K562 (cell line): ENCODE measurements at regions not wholly inside any gene's neighbourhood (a gene's known extent, or its start where the extent isn't known, plus 50 kb on each side); places are given as distances from the start of the nearest gene placed in this dataset.

ENCODE experiments used
- ATAC-seq: fragments of 200-7000 bp; cut with Tn5 transposase; 3 replicates; pipeline ENCODE4 v1.9.1; 2020; ENCODE audit warnings: moderate library complexity
- BruUV-seq: library from RNA; stranded (reverse); fragments of 400-500 nt; replicated peaks from 2 replicates; lab custom pipeline; 2021; lab: Mats Ljungman, UMichigan
- CTCF ChIA-PET: fragments of 300-600 bp; formaldehyde crosslinking; extraction: SDS; loops from one replicate; lab custom pipeline; 2021; ENCODE audit warnings: low intra/inter-chr PET ratio; lab: Yijun Ruan, JAX
- POLR2A ChIA-PET: fragments of 300-600, 350-650 bp; sonication (Branson Sonifier 250); formaldehyde crosslinking; extraction: SDS; loops from one replicate; lab custom pipeline; 2021; ENCODE audit warnings: antibody characterized with exemption, inconsistent platforms; lab: Yijun Ruan, JAX
- DNase-seq, 4 experiments: peaks; one replicate each; pipeline versions ENCODE4 v3.0.0 to v3.0.0-alpha.2; 2011 to 2018; ENCODE audit warnings: low spot score in 3 of 4, mixed read lengths in 3 of 4; ENCODE audit errors: extremely low read depth in 1 of 4
- FAIRE-seq: peaks from 2 replicates; lab custom pipeline; 2011; peaks lifted over from hg19 to GRCh38; lab: Jason Lieb, UNC
- H2AFZ ChIP-seq: 2 replicates; pipeline ENCODE4 v1.6.0; 2011; ENCODE audit warnings: low read depth, low read length, control low read depth, inconsistent platforms
- H3K27ac ChIP-seq: fragments of 200-600 bp; 3 replicates; pipeline ENCODE4 v1.8.0; 2011; ENCODE audit warnings: low read depth, mild to moderate bottlenecking, control low read depth, inconsistent platforms, low read length, moderate library complexity, mixed read lengths; ENCODE audit errors: extremely low read depth
- H3K27me3 ChIP-seq, 2 experiments: fragments of 300-600 bp in 1 of 2; 2 replicates in 1 of 2; 3 replicates in 1 of 2; pipeline versions ENCODE4 v1.6.0 to v1.8.0; 2011; ENCODE audit warnings: inconsistent platforms in 2 of 2, low read length in 2 of 2, mild to moderate bottlenecking in 1 of 2, mixed read lengths in 1 of 2, moderate library complexity in 1 of 2; ENCODE audit not compliant: control insufficient read depth in 2 of 2, insufficient read depth in 2 of 2
- H3K36me3 ChIP-seq: fragments of 300-600 bp; 3 replicates; pipeline ENCODE4 v1.8.0; 2011; ENCODE audit warnings: mild to moderate bottlenecking, low read length, inconsistent platforms; ENCODE audit not compliant: control insufficient read depth, insufficient read depth
- H3K4me1 ChIP-seq, 2 experiments: fragments of 200-600 bp in 1 of 2; replicated peaks in 1 of 2; 2 replicates in 1 of 2; 3 replicates in 1 of 2; pipeline versions ENCODE4 v1.5.1 to v1.8.0; 2011; ENCODE audit warnings: inconsistent platforms in 2 of 2, low read length in 2 of 2, mild to moderate bottlenecking in 1 of 2, mixed read lengths in 1 of 2, moderate library complexity in 1 of 2; ENCODE audit not compliant: control insufficient read depth in 2 of 2, insufficient read depth in 2 of 2
- H3K4me2 ChIP-seq: 2 replicates; pipeline ENCODE4 v1.6.1; 2011; ENCODE audit warnings: low read length, control low read depth, inconsistent platforms, mixed read lengths; ENCODE audit not compliant: insufficient read depth
- H3K4me3 ChIP-seq: fragments of 200-600 bp; sonication (generic), shearing (Covaris generic); 2 replicates; pipeline ENCODE4 v1.5.1; 2016; ENCODE audit warnings: control low read depth, inconsistent platforms
- H3K79me2 ChIP-seq: fragments of 200-600 bp; 3 replicates; pipeline ENCODE4 v1.8.0; 2011; ENCODE audit warnings: low read length, inconsistent platforms; ENCODE audit not compliant: control insufficient read depth, insufficient read depth
- H3K9ac ChIP-seq, 2 experiments: 2 replicates each; pipeline versions ENCODE4 v1.6.0 to v1.6.1; 2011; ENCODE audit warnings: low read depth in 2 of 2, low read length in 2 of 2, control low read depth in 1 of 2, inconsistent platforms in 1 of 2, mild to moderate bottlenecking in 1 of 2, mixed read lengths in 1 of 2; ENCODE audit not compliant: insufficient read depth in 1 of 2
- H3K9me1 ChIP-seq: one replicate; pipeline ENCODE4 v1.6.0; 2011; ENCODE audit warnings: inconsistent platforms, mild to moderate bottlenecking, low read length, moderate library complexity; ENCODE audit not compliant: control insufficient read depth, insufficient read depth
- H3K9me3 ChIP-seq: replicated peaks from 2 replicates; pipeline ENCODE4 v1.5.1; 2011; ENCODE audit warnings: low read depth, low read length, inconsistent platforms; ENCODE audit not compliant: control insufficient read depth, insufficient read depth
- H4K20me1 ChIP-seq: replicated peaks from 2 replicates; pipeline ENCODE4 v1.6.1; 2011; ENCODE audit warnings: low read length, inconsistent platforms, mixed read lengths; ENCODE audit not compliant: control insufficient read depth, insufficient read depth
- ATF1 ChIP-seq, 2 experiments: fragments of 450-650 bp in 1 of 2; IDR thresholded peaks; 2 replicates each; pipeline ENCODE4 v1.6.1; 2016; ENCODE audit warnings: missing compliant biosample characterization in 1 of 2, missing genetic modification characterization in 1 of 2
- JUN ChIP-seq, 2 experiments: sonication (generic) in 1 of 2; formaldehyde crosslinking in 1 of 2; IDR thresholded peaks; 2 replicates each; pipeline versions ENCODE4 v1.6.1 to v1.8.0; 2012 to 2022; ENCODE audit warnings: borderline replicate concordance in 2 of 2, mild to moderate bottlenecking in 2 of 2, improper control_type of control experiment in 1 of 2, low read depth in 1 of 2, low read length in 1 of 2, missing genetic modification reagents in 1 of 2
- NCOA2 ChIP-seq, 2 experiments: fragments of 450-650 bp; IDR thresholded peaks; 2 replicates each; pipeline ENCODE4 v1.6.1; 2018; ENCODE audit warnings: mild to moderate bottlenecking in 2 of 2, moderate library complexity in 1 of 2; ENCODE audit not compliant: partially characterized antibody in 2 of 2
- NEUROD1 ChIP-seq: fragments of 150-350 bp; IDR thresholded peaks from 2 replicates; pipeline ENCODE4 v1.6.1; 2014; ENCODE audit warnings: borderline replicate concordance, low read length, low read depth; ENCODE audit not compliant: partially characterized antibody
- PHB2 ChIP-seq: fragments of 450-650 bp; IDR thresholded peaks from 2 replicates; pipeline ENCODE4 v1.6.1; 2017; ENCODE audit warnings: low read depth
- RBM17 ChIP-seq: fragments of 200-400 bp; formaldehyde crosslinking; IDR thresholded peaks from 2 replicates; pipeline ENCODE4 v1.6.1; 2017; ENCODE audit warnings: low read depth, mild to moderate bottlenecking, low read length, borderline replicate concordance
- RBM22 ChIP-seq: fragments of 200-400 bp; formaldehyde crosslinking; IDR thresholded peaks from 2 replicates; pipeline ENCODE4 v1.6.1; 2018; ENCODE audit warnings: low read length, low read depth; ENCODE audit not compliant: poor library complexity, severe bottlenecking
- TEAD2 ChIP-seq: fragments of 450-650 bp; IDR thresholded peaks from 2 replicates; pipeline ENCODE4 v1.6.1; 2016; ENCODE audit warnings: missing genetic modification characterization, control low read depth, missing compliant biosample characterization
- YY1 ChIP-seq, 3 experiments: IDR thresholded peaks; 2 replicates each; pipeline ENCODE4 v1.6.1; 2011; ENCODE audit warnings: low read length in 2 of 3, mild to moderate bottlenecking in 2 of 3, moderate library complexity in 2 of 3, borderline replicate concordance in 1 of 3, control low read depth in 1 of 3, low read depth in 1 of 3; ENCODE audit not compliant: insufficient read depth in 3 of 3, insufficient replicate concordance in 2 of 3, control insufficient read depth in 1 of 3, insufficient read length in 1 of 3; ENCODE audit errors: extremely low read depth in 1 of 3
- ZEB2 ChIP-seq: fragments of 450-650 bp; IDR thresholded peaks from 2 replicates; pipeline ENCODE4 v1.6.1; 2016
- ZFX ChIP-seq: sonication (generic); formaldehyde crosslinking; IDR thresholded peaks from 2 replicates; pipeline ENCODE4 v1.8.0; 2022; ENCODE audit warnings: mild to moderate bottlenecking, missing genetic modification reagents, moderate library complexity
- ZNF224 ChIP-seq: sonication (generic); formaldehyde crosslinking; IDR thresholded peaks from 2 replicates; pipeline ENCODE4 v1.8.0; 2022; ENCODE audit warnings: mild to moderate bottlenecking, missing genetic modification reagents
- ZNF408 ChIP-seq: fragments of 250-450 bp; sonication (Bioruptor Pico); IDR thresholded peaks from 2 replicates; pipeline ENCODE4 v1.4.0; 2020; ENCODE audit warnings: low read depth, mild to moderate bottlenecking, moderate library complexity
- WGBS: fragments of 100-300 bp; shearing (Covaris generic); methylation state at CpG from one replicate; pipeline ENCODE4 v1.1.6; 2016; ENCODE audit warnings: low coverage, mixed read lengths; ENCODE audit not compliant: insufficient coverage; ENCODE audit errors: missing lambda C conversion rate; 5-methylcytosine and 5-hydroxymethylcytosine counted together
- in situ Hi-C: fragments of 300-500 bp; cut with MboI; formaldehyde crosslinking; loops from 4 replicates; pipeline ENCODE4 v1.15.0; 2018; ENCODE audit warnings: inconsistent platforms, mixed read lengths
- intact Hi-C: fragments of 100-400 bp; cut with micrococcal nuclease; formaldehyde crosslinking; loops from 2 replicates; pipeline ENCODE4 v1.14.2; 2022
- TF ChIP-seq, protein P1 (sequence below), 2 experiments: fragments of 150-350 bp in 1 of 2; IDR thresholded peaks; 2 replicates each; pipeline ENCODE4 v1.6.1; 2012 to 2016; ENCODE audit warnings: low read depth in 2 of 2, low read length in 2 of 2, mild to moderate bottlenecking in 1 of 2, moderate library complexity in 1 of 2

DNA sequence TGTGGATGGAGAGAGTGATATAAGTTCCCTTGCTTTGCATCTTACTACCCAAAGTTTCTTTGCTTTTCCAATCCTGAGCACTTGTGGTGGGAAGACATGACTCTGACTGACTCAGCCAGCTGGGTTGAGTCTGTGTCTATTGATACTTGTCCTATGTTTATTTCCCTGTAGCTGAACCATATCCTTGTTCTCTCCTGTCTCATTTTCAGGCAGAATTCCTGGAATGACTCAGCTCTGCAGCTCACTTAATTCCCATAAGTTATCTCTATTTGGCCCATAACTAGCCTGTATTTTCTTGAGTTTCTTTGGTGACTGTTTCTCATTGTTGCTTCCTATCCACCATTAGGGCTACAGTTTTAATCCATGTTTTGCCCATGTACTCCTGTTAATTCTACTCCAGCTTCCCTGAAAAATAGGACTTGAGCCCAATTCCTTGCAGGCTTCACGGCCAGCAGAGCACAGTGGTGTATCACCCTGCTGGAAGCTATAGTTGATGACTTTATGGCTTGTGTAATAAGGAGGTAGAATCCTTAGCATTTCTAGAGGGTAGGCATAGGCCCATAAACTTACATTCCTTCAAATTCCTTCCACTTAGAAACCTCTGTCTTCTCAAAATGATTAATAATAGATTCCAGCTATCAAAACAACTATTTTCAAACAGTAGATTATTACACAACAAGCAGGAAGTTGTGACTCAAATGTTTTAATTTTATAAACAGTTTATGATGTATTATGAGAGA is 183.1 kb downstream of the TMTC3 start:
- H3K79me2 ChIP-seq, result no peaks in the 10 kb centered on the region
- H4K20me1 ChIP-seq, result no peaks in the 10 kb centered on the region
- intact Hi-C loops (no loop called here), in situ Hi-C loops (no loop called here)
- no peak overlapping the region for H3K4me2 ChIP-seq
- FAIRE-seq (no peak), DNase-seq (no peak), ATAC-seq (no peak)
- no peak overlapping the region for H2AFZ ChIP-seq
- H3K27me3 ChIP-seq, result no peaks in the 10 kb centered on the region
- WGBS, result 0% methylated on average over 1 of the region's 1 CpG
- H3K4me1 ChIP-seq, result no peaks in the 10 kb centered on the region
- no TSS peak for BruUV-seq
- POLR2A ChIA-PET, result no interaction called here
- no peak overlapping the region for H3K9ac ChIP-seq
- no peaks in the 10 kb centered on the region for H3K36me3 ChIP-seq
- H3K4me3 ChIP-seq, result no peak overlapping the region
- no peaks in the 10 kb centered on the region for H3K9me1 ChIP-seq
- no peaks in the 10 kb centered on the region for H3K9me3 ChIP-seq
- TF ChIP-seq PHB2 (no peak), TEAD2 (no peak), ZEB2 (no peak), ATF1 (CRISPR knock-in tag; IDR thresholded peaks at IDR 0.05) (no peak), ATF1 (tag; IDR thresholded peaks at IDR 0.05) (no peak), RBM17 (no peak), ZFX (CRISPR knock-in tag) (no peak), ZNF224 (no peak), RBM22 (no peak), NCOA2 (IDR thresholded peaks at IDR 0.05; ENCODE audit: partially characterized antibody in 2 of 2) (no peak), ZNF408 (CRISPR knock-in tag) (no peak), JUN (IDR thresholded peaks at IDR 0.05; ENCODE audit: borderline replicate concordance, low read depth, low read length) (no peak), JUN (CRISPR knock-in tag; IDR thresholded peaks at IDR 0.05; ENCODE audit: borderline replicate concordance) (no peak), NEUROD1 (no peak), YY1 (IDR thresholded peaks at IDR 0.05; ENCODE audit: borderline replicate concordance in 1 of 3, control insufficient read depth in 1 of 3, extremely low read depth in 1 of 3, insufficient read depth in 3 of 3, insufficient read length in 1 of 3, insufficient replicate concordance in 2 of 3, low read depth in 1 of 3, low read length in 2 of 3) (no peak)
- TF ChIP-seq, protein P1, sequence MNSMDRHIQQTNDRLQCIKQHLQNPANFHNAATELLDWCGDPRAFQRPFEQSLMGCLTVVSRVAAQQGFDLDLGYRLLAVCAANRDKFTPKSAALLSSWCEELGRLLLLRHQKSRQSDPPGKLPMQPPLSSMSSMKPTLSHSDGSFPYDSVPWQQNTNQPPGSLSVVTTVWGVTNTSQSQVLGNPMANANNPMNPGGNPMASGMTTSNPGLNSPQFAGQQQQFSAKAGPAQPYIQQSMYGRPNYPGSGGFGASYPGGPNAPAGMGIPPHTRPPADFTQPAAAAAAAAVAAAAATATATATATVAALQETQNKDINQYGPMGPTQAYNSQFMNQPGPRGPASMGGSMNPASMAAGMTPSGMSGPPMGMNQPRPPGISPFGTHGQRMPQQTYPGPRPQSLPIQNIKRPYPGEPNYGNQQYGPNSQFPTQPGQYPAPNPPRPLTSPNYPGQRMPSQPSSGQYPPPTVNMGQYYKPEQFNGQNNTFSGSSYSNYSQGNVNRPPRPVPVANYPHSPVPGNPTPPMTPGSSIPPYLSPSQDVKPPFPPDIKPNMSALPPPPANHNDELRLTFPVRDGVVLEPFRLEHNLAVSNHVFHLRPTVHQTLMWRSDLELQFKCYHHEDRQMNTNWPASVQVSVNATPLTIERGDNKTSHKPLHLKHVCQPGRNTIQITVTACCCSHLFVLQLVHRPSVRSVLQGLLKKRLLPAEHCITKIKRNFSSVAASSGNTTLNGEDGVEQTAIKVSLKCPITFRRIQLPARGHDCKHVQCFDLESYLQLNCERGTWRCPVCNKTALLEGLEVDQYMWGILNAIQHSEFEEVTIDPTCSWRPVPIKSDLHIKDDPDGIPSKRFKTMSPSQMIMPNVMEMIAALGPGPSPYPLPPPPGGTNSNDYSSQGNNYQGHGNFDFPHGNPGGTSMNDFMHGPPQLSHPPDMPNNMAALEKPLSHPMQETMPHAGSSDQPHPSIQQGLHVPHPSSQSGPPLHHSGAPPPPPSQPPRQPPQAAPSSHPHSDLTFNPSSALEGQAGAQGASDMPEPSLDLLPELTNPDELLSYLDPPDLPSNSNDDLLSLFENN (IDR thresholded peaks at IDR 0.05; ENCODE audit: low read depth in 2 of 2, low read length in 2 of 2), result no peak
- CTCF ChIA-PET, result no interaction called here
- H3K27ac ChIP-seq, result no peak overlapping the region
